Panc1 (cell line): ENCODE measurements at regions not wholly inside any gene's neighbourhood (a gene's known extent, or its start where the extent isn't known, plus 50 kb on each side); places are given as distances from the start of the nearest gene placed in this dataset.

Source experiments
- ATAC-seq: fragments of 200-7000 bp; cut with Tn5 transposase; 2 replicates; pipeline ENCODE4 v1.9.1; 2020; ENCODE audit warnings: mild to moderate bottlenecking, moderate library complexity
- BruUV-seq: library from RNA; stranded (reverse); fragments of 400-500 nt; replicated peaks from 2 replicates; lab custom pipeline; 2021; lab: Mats Ljungman, UMichigan
- CTCF ChIA-PET: fragments of 300-600 bp; sonication (Branson Sonifier 250); formaldehyde crosslinking; loops from one replicate; lab custom pipeline; 2022; ENCODE audit warnings: antibody characterized with exemption; lab: Charles Lee
- POLR2A ChIA-PET: fragments of 300-600 bp; sonication (Branson Sonifier 250); formaldehyde crosslinking; loops from one replicate; lab custom pipeline; 2022; ENCODE audit warnings: antibody characterized with exemption; lab: Charles Lee
- DNase-seq: peaks from one replicate; pipeline ENCODE4 v3.0.0-alpha.2; 2010; ENCODE audit warnings: low read depth, low spot score
- H3K27ac ChIP-seq: 2 replicates; pipeline ENCODE4 v1.5.1; 2011; ENCODE audit warnings: mild to moderate bottlenecking, low read length, inconsistent platforms
- H3K27me3 ChIP-seq: fragments of 200-500 bp; sonication (Bioruptor generic); 2 replicates; pipeline ENCODE4 v1.6.0; 2014; ENCODE audit warnings: low read length, inconsistent platforms; ENCODE audit not compliant: control insufficient read depth, insufficient read depth
- H3K36me3 ChIP-seq: fragments of 200-500 bp; sonication (Bioruptor generic); 2 replicates; pipeline ENCODE4 v1.5.1; 2014; ENCODE audit warnings: inconsistent platforms, mild to moderate bottlenecking, low read length, moderate library complexity; ENCODE audit not compliant: control insufficient read depth, insufficient read depth
- H3K4me1 ChIP-seq: 2 replicates; pipeline ENCODE4 v1.5.1; 2011; ENCODE audit warnings: inconsistent platforms, mild to moderate bottlenecking, low read length, moderate library complexity; ENCODE audit not compliant: control insufficient read depth, insufficient read depth
- H3K4me3 ChIP-seq, 2 experiments: 2 replicates each; pipeline ENCODE4 v1.5.1; 2011 to 2012; ENCODE audit warnings: low read depth in 2 of 2, low read length in 2 of 2, mild to moderate bottlenecking in 2 of 2, inconsistent platforms in 1 of 2, moderate library complexity in 1 of 2
- H3K9me3 ChIP-seq: fragments of 200-500 bp; sonication (Bioruptor generic); 2 replicates; pipeline ENCODE4 v1.5.1; 2014; ENCODE audit warnings: low read depth, mild to moderate bottlenecking, inconsistent platforms, low read length, moderate library complexity; ENCODE audit not compliant: control insufficient read depth, insufficient read depth
- CTCF ChIP-seq: fragments of 450-650 bp; IDR thresholded peaks from 2 replicates; pipeline ENCODE4 v1.5.1; 2017; ENCODE audit warnings: mild to moderate bottlenecking
- POLR2AphosphoS5 ChIP-seq: IDR thresholded peaks from 2 replicates; pipeline ENCODE4 v1.6.1; 2012; ENCODE audit warnings: mild to moderate bottlenecking, low read depth, low read length, moderate library complexity
- REST ChIP-seq, 2 experiments: IDR thresholded peaks; 2 replicates each; pipeline ENCODE4 v1.6.1; 2011 to 2012; ENCODE audit warnings: low read depth in 2 of 2, control low read depth in 1 of 2, low read length in 1 of 2, mild to moderate bottlenecking in 1 of 2, moderate library complexity in 1 of 2; ENCODE audit not compliant: insufficient read depth in 1 of 2
- SIN3A ChIP-seq: IDR thresholded peaks from 2 replicates; pipeline ENCODE4 v1.6.1; 2012; ENCODE audit warnings: low read depth, mild to moderate bottlenecking, low read length, moderate library complexity, borderline replicate concordance; ENCODE audit not compliant: insufficient read depth
- TCF7L2 ChIP-seq: IDR thresholded peaks from 2 replicates; pipeline ENCODE4 v1.6.1; 2011; ENCODE audit warnings: mild to moderate bottlenecking, low read depth, low read length, inconsistent platforms
- in situ Hi-C: cut with HindIII; loops from 2 replicates; pipeline ENCODE4 v1.10.0; 2016; ENCODE audit warnings: low sequenced_read_pairs, low pct_unique_long_range_greater_than_20kb
- intact Hi-C: fragments of 100-400 bp; cut with micrococcal nuclease; formaldehyde crosslinking; loops from one replicate; pipeline ENCODE4 v1.10.0; 2022; ENCODE audit not compliant: unreplicated experiment

DNA sequence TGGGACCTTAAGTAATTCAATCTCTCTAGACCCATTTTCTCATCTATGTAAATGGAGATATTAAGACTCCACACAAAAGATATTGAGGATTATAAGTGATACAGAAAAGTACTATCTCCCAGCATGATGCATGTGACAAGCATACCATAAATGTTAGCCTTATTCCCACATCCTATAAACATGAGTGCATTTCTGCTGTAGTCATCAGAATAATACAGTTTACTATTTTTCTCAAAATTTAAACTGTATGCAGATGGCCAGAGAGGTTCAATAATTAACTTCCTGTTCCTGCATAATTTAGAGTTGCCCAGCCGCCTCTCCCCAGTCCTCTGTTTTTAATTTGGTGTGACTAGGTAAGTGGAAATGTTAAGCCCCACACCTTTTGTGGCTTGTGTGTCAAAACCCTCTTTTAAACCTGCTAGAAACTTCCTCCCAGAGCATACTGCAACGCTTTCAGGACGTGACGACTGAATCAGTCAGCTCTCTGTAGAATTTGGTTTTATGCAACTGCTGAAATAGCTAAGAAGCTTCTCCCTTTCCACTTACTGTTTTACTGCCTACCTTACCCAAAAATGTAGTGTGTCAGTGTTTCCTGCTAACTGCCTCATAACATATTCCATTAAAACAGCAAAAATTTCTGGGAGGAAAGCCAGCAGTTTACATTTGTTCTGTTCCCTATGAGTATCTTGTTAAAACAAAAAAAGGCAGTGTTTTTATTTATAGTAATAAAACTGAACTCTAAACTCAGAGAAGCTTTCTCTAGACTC, 1037.9 kb downstream of the EPHA3 start:
- CTCF ChIA-PET = no interaction called here
- H3K9me3 ChIP-seq = no peaks in the 10 kb centered on the region
- BruUV-seq = no TSS peak
- no peaks in the 10 kb centered on the region for H3K4me1 ChIP-seq
- POLR2A ChIA-PET = no interaction called here
- no peaks in the 10 kb centered on the region for H3K27me3 ChIP-seq
- no peaks in the 10 kb centered on the region for H3K36me3 ChIP-seq
- intact Hi-C loops = no loop called here
- H3K27ac ChIP-seq = no peak overlapping the region
- TF ChIP-seq REST (IDR thresholded peaks at IDR 0.05; ENCODE audit: insufficient read depth in 1 of 2, low read depth in 2 of 2, low read length in 1 of 2) (no peak), CTCF (no peak), TCF7L2 (no peak), SIN3A (no peak), POLR2AphosphoS5 (no peak)
- in situ Hi-C loops = no loop called here
- H3K4me3 ChIP-seq = no peak overlapping the region
- no peak for DNase-seq
- no peak for ATAC-seq

DNA sequence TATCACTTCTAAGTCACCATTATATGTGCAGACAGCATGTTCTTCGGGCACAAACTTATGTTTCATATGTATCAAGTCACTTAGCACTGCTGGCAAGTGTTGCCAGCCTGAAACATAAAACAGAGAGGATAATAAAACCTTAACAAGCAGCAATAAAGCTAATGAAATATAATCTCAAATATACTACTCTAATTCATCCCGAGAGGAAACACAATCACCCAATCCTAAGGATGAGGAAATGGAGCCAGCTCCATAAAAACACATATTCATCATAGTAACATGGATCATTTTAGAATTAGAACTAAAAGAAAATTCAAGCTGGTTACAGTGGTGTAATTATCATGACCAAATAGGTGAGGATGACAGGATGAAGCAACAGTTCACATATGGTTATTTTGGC, 1072.7 kb downstream of the EPHA3 start:
- TF ChIP-seq SIN3A (no peak), REST (IDR thresholded peaks at IDR 0.05; ENCODE audit: insufficient read depth in 1 of 2, low read depth in 2 of 2, low read length in 1 of 2) (no peak), POLR2AphosphoS5 (no peak), TCF7L2 (no peak), CTCF (no peak)
- H3K27me3 ChIP-seq = no peaks in the 10 kb centered on the region
- no peaks in the 10 kb centered on the region for H3K36me3 ChIP-seq
- no peak overlapping the region for H3K4me3 ChIP-seq
- CTCF ChIA-PET = no interaction called here
- intact Hi-C loops = loop anchor here (10.0 kb wide), 1 partner anchor 1975 kb away; no protein-coding TSS in a partner anchor
- ATAC-seq (no peak), DNase-seq (no peak)
- in situ Hi-C loops = no loop called here
- POLR2A ChIA-PET = no interaction called here
- no peaks in the 10 kb centered on the region for H3K4me1 ChIP-seq
- no TSS peak for BruUV-seq
- H3K27ac ChIP-seq = no peak overlapping the region
- H3K9me3 ChIP-seq = no peaks in the 10 kb centered on the region
